H9 (cell line): ENCODE measurements at regions not wholly inside any gene's neighbourhood (a gene's known extent, or its start where the extent isn't known, plus 50 kb on each side); places are given as distances from the start of the nearest gene placed in this dataset.

ENCODE experiments used
- DNase-seq: peaks from one replicate; pipeline ENCODE4 v3.0.0-alpha.2; 2017
- H2AFZ ChIP-seq: one replicate; pipeline ENCODE4 v1.6.1; 2013; ENCODE audit warnings: mild to moderate bottlenecking, low read length, control low read depth, moderate library complexity
- H2AK5ac ChIP-seq: 2 replicates; pipeline ENCODE4 v1.6.1; 2013; ENCODE audit warnings: low read length, control low read depth, mixed read lengths; ENCODE audit not compliant: insufficient read length
- H2BK120ac ChIP-seq: one replicate; pipeline ENCODE4 v1.6.1; 2013; ENCODE audit warnings: low read depth, mild to moderate bottlenecking, low read length, control low read depth, inconsistent platforms; ENCODE audit not compliant: poor library complexity, severe bottlenecking
- H2BK12ac ChIP-seq: 2 replicates; pipeline ENCODE4 v1.6.1; 2013; ENCODE audit warnings: low read length, control low read depth, mixed read lengths, low read depth; ENCODE audit not compliant: insufficient read length
- H2BK15ac ChIP-seq: 2 replicates; pipeline ENCODE4 v1.6.1; 2013; ENCODE audit warnings: low read depth, low read length, control low read depth
- H2BK20ac ChIP-seq: one replicate; pipeline ENCODE4 v1.6.1; 2013; ENCODE audit warnings: low read depth, mild to moderate bottlenecking, low read length, control low read depth, inconsistent platforms; ENCODE audit not compliant: poor library complexity, severe bottlenecking
- H2BK5ac ChIP-seq: 2 replicates; pipeline ENCODE4 v1.6.1; 2013; ENCODE audit warnings: low read length, control low read depth, mixed read lengths; ENCODE audit not compliant: insufficient read length
- H3K14ac ChIP-seq: 2 replicates; pipeline ENCODE4 v1.6.1; 2013; ENCODE audit warnings: low read length, control low read depth; ENCODE audit not compliant: insufficient read depth
- H3K18ac ChIP-seq: 2 replicates; pipeline ENCODE4 v1.6.1; 2013; ENCODE audit warnings: low read depth, mild to moderate bottlenecking, mixed read lengths, low read length, control low read depth; ENCODE audit not compliant: insufficient read length
- H3K23ac ChIP-seq: 2 replicates; pipeline ENCODE4 v1.6.1; 2013; ENCODE audit warnings: low read length, control low read depth, mixed read lengths, low read depth; ENCODE audit not compliant: insufficient read length
- H3K23me2 ChIP-seq: 2 replicates; pipeline ENCODE4 v1.6.1; 2013; ENCODE audit warnings: low read depth, mild to moderate bottlenecking, mixed read lengths, low read length, control low read depth; ENCODE audit not compliant: insufficient read length, poor library complexity, severe bottlenecking
- H3K27ac ChIP-seq: 2 replicates; pipeline ENCODE4 v1.5.1; 2013; ENCODE audit warnings: low read length, control low read depth, mixed read lengths, low read depth; ENCODE audit not compliant: insufficient read length
- H3K27me3 ChIP-seq: 2 replicates; pipeline ENCODE4 v1.6.1; 2013; ENCODE audit warnings: low read length, control low read depth, inconsistent platforms; ENCODE audit not compliant: insufficient read depth
- H3K4ac ChIP-seq: 2 replicates; pipeline ENCODE4 v1.6.1; 2013; ENCODE audit warnings: low read depth, mild to moderate bottlenecking, control low read depth, inconsistent platforms, low read length, moderate library complexity
- H3K4me1 ChIP-seq: 2 replicates; pipeline ENCODE4 v1.6.1; 2013; ENCODE audit warnings: low read length, control low read depth, inconsistent platforms; ENCODE audit not compliant: insufficient read depth
- H3K4me2 ChIP-seq: 2 replicates; pipeline ENCODE4 v1.6.1; 2013; ENCODE audit warnings: low read length, control low read depth, mixed read lengths; ENCODE audit not compliant: insufficient read length, insufficient read depth
- H3K56ac ChIP-seq: 2 replicates; pipeline ENCODE4 v1.6.1; 2013; ENCODE audit warnings: low read depth, mild to moderate bottlenecking, mixed read lengths, low read length, control low read depth; ENCODE audit not compliant: insufficient read length
- H3K79me1 ChIP-seq: 2 replicates; pipeline ENCODE4 v1.6.1; 2013; ENCODE audit warnings: low read depth, mild to moderate bottlenecking, moderate library complexity, low read length, control low read depth, inconsistent platforms; ENCODE audit not compliant: insufficient read depth, poor library complexity, severe bottlenecking
- H3K79me2 ChIP-seq: 2 replicates; pipeline ENCODE4 v1.6.1; 2013; ENCODE audit warnings: low read length, control low read depth, inconsistent platforms; ENCODE audit not compliant: insufficient read depth
- H3K9ac ChIP-seq: 2 replicates; pipeline ENCODE4 v1.6.1; 2013; ENCODE audit warnings: low read length, control low read depth, mixed read lengths; ENCODE audit not compliant: insufficient read length; ENCODE audit errors: extremely low read depth
- H3K9me3 ChIP-seq: one replicate; pipeline ENCODE4 v1.6.1; 2013; ENCODE audit warnings: low read depth, low read length, inconsistent platforms; ENCODE audit not compliant: control insufficient read depth
- H3T11ph ChIP-seq: one replicate; pipeline ENCODE4 v1.6.1; 2013; ENCODE audit warnings: mild to moderate bottlenecking, low read length, control low read depth, inconsistent platforms
- H4K20me1 ChIP-seq: one replicate; pipeline ENCODE4 v1.6.1; 2013; ENCODE audit not compliant: control insufficient read depth, insufficient read length, insufficient read depth
- H4K5ac ChIP-seq: 2 replicates; pipeline ENCODE4 v1.6.1; 2013; ENCODE audit warnings: low read depth, mild to moderate bottlenecking, mixed read lengths, low read length, control low read depth; ENCODE audit not compliant: insufficient read length
- H4K8ac ChIP-seq: replicated peaks from 2 replicates; pipeline ENCODE4 v1.6.1; 2013; ENCODE audit warnings: low read length, control low read depth, mixed read lengths, low read depth; ENCODE audit not compliant: insufficient read length
- H4K91ac ChIP-seq: 2 replicates; pipeline ENCODE4 v1.6.1; 2013; ENCODE audit warnings: low read depth, mild to moderate bottlenecking, moderate library complexity, mixed read lengths, low read length, control low read depth; ENCODE audit not compliant: insufficient read length
- H3K27ac Mint-ChIP-seq, 3 experiments: 2 replicates in 2 of 3; 3 replicates in 1 of 3; pipeline ENCODE4 v1.8.0; 2020 to 2021; ENCODE audit warnings: mixed read lengths in 3 of 3, mild to moderate bottlenecking in 1 of 3, moderate library complexity in 1 of 3
- H3K27me3 Mint-ChIP-seq: 2 replicates; pipeline ENCODE4 v1.8.0; 2021; ENCODE audit warnings: low read depth, mild to moderate bottlenecking, moderate library complexity, mixed read lengths
- H3K36me3 Mint-ChIP-seq, 3 experiments: 2 replicates in 2 of 3; 3 replicates in 1 of 3; pipeline ENCODE4 v1.8.0; 2020 to 2021; ENCODE audit warnings: low read depth in 3 of 3, mixed read lengths in 3 of 3; ENCODE audit not compliant: insufficient read depth in 1 of 3
- H3K4me1 Mint-ChIP-seq, 2 experiments: 2 replicates each; pipeline ENCODE4 v1.8.0; 2020; ENCODE audit warnings: mixed read lengths in 2 of 2
- H3K4me3 Mint-ChIP-seq, 2 experiments: 2 replicates in 1 of 2; 3 replicates in 1 of 2; pipeline ENCODE4 v1.8.0; 2020 to 2021; ENCODE audit warnings: mild to moderate bottlenecking in 2 of 2, mixed read lengths in 2 of 2, moderate library complexity in 1 of 2
- H3K9me3 Mint-ChIP-seq, 2 experiments: 2 replicates in 1 of 2; 3 replicates in 1 of 2; pipeline ENCODE4 v1.8.0; 2020; ENCODE audit warnings: mild to moderate bottlenecking in 2 of 2, mixed read lengths in 2 of 2, moderate library complexity in 1 of 2
- WGBS: extraction: QIAGEN DNeasy Blood & Tissue Kit; methylation state at CpG from one replicate; pipeline ENCODE4 v1.1.7; 2013; ENCODE audit warnings: missing lambda C conversion rate, low lambda C conversion rate, mixed read lengths; ENCODE audit not compliant: insufficient read length; ENCODE audit errors: extremely low coverage; 5-methylcytosine and 5-hydroxymethylcytosine counted together
- TF ChIP-seq, protein P1 (sequence below): fragments of 200-600 bp; sonication (generic); conservative IDR thresholded peaks from 3 replicates; pipeline ENCODE4 v1.8.0; 2021; ENCODE audit warnings: antibody characterized with exemption, mild to moderate bottlenecking

DNA sequence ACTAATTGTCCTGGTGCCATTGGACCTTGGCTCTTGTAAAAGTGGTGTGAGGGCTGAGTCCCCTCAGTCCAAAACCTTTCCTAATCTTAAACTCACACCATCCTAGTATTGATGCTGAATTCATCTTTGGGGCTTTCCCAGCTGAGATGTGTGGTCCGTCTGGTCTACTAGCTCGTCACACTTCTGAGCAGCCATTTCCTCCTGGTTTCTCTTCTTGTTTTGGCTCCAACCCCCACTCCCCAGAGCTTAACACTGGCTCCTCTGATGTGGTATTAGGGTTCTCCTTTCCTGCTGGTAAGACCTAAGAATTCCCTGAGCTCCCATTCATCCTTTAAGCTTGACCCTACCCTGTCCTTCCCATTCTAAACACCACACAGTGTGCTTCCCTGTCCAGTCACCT is 900.6 kb downstream of the VRK1 start:
- H3K4me3 Mint-ChIP-seq: no peak overlapping the region
- no peak for DNase-seq
- Histone ChIP-seq H3K14ac (no peak overlapping the region), H3K23me2 (no peaks in the 10 kb centered on the region), H3K23ac (no peak overlapping the region), H2BK5ac (no peak overlapping the region), H4K20me1 (no peaks in the 10 kb centered on the region), H2AK5ac (no peak overlapping the region), H2BK12ac (no peak overlapping the region), H3K9me3 (no peaks in the 10 kb centered on the region), H4K8ac (no peak overlapping the region), H3K27ac (no peak overlapping the region), H3K9ac (no peak overlapping the region), H4K5ac (no peak overlapping the region), H3K79me2 (no peaks in the 10 kb centered on the region), H3K4me1 (no peaks in the 10 kb centered on the region), H3T11ph (no peak overlapping the region), H3K79me1 (no peaks in the 10 kb centered on the region), H2AFZ (no peak overlapping the region), H3K27me3 (no peaks in the 10 kb centered on the region), H3K56ac (no peak overlapping the region), H2BK20ac (no peak overlapping the region), H2BK120ac (no peak overlapping the region), H3K18ac (no peak overlapping the region), H4K91ac (no peak overlapping the region), H3K4ac (no peak overlapping the region), H2BK15ac (no peak overlapping the region), H3K4me2 (no peak overlapping the region)
- TF ChIP-seq, protein P1, sequence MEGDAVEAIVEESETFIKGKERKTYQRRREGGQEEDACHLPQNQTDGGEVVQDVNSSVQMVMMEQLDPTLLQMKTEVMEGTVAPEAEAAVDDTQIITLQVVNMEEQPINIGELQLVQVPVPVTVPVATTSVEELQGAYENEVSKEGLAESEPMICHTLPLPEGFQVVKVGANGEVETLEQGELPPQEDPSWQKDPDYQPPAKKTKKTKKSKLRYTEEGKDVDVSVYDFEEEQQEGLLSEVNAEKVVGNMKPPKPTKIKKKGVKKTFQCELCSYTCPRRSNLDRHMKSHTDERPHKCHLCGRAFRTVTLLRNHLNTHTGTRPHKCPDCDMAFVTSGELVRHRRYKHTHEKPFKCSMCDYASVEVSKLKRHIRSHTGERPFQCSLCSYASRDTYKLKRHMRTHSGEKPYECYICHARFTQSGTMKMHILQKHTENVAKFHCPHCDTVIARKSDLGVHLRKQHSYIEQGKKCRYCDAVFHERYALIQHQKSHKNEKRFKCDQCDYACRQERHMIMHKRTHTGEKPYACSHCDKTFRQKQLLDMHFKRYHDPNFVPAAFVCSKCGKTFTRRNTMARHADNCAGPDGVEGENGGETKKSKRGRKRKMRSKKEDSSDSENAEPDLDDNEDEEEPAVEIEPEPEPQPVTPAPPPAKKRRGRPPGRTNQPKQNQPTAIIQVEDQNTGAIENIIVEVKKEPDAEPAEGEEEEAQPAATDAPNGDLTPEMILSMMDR: no peak
- no peak overlapping the region for H3K27ac Mint-ChIP-seq
- H3K4me1 Mint-ChIP-seq: peaks cover under 1 to 5% of the 10 kb centered on the region in 2 experiments; a peak in 2 of 4 replicates
- H3K27me3 Mint-ChIP-seq: peaks cover 5% of the 10 kb centered on the region; the same call in 1 of the 2 replicates
- peaks cover 6 to 9% of the 10 kb centered on the region in 2 experiments for H3K9me3 Mint-ChIP-seq
- H3K36me3 Mint-ChIP-seq: peaks cover 2 to 9% (median 3%) of the 10 kb centered on the region in 3 experiments; a peak in 6 of 7 replicates
- WGBS: no CpG with 5 or more reads among the region's 2 CpGs
